Neuron (in vitro differentiated cells): ENCODE measurements at regions not wholly inside any gene's neighbourhood (a gene's known extent, or its start where the extent isn't known, plus 50 kb on each side); places are given as distances from the start of the nearest gene placed in this dataset.

Source experiments
- H2AFZ ChIP-seq: one replicate; pipeline ENCODE4 v1.6.1; 2013; ENCODE audit warnings: low read depth, mild to moderate bottlenecking, inconsistent platforms, low read length, moderate library complexity
- H3K27me3 ChIP-seq: one replicate; pipeline ENCODE4 v1.6.1; 2013; ENCODE audit warnings: low read length; ENCODE audit not compliant: insufficient read depth
- H3K36me3 ChIP-seq: one replicate; pipeline ENCODE4 v1.6.1; 2013; ENCODE audit warnings: low read length; ENCODE audit not compliant: insufficient read depth
- H3K4me1 ChIP-seq: one replicate; pipeline ENCODE4 v1.6.1; 2013; ENCODE audit warnings: low read length; ENCODE audit not compliant: insufficient read depth
- H3K4me3 ChIP-seq: 2 replicates; pipeline ENCODE4 v1.5.1; 2013; ENCODE audit warnings: mild to moderate bottlenecking, low read length, moderate library complexity
- H3K9me3 ChIP-seq: one replicate; pipeline ENCODE4 v1.6.1; 2013; ENCODE audit warnings: low read length

GRCh38 chr9:81741103-81741502 lies 51.8 kb upstream of the TLE1 start:
- H3K4me1 ChIP-seq = no peaks in the 10 kb centered on the region

GRCh38 chr9:81748091-81748490 lies 58.7 kb upstream of the TLE1 start:
- H3K9me3 ChIP-seq = no peaks in the 10 kb centered on the region
- no peaks in the 10 kb centered on the region for H3K36me3 ChIP-seq
- H3K27me3 ChIP-seq = no peaks in the 10 kb centered on the region
- H3K4me3 ChIP-seq = no peak overlapping the region
- no peak overlapping the region for H2AFZ ChIP-seq
- H3K4me1 ChIP-seq = no peaks in the 10 kb centered on the region

More at GRCh38 chr9:81741103-81741502, 51.8 kb upstream of the TLE1 start:
- Histone ChIP-seq H3K36me3 (no peaks in the 10 kb centered on the region), H3K27me3 (no peaks in the 10 kb centered on the region), H3K9me3 (no peaks in the 10 kb centered on the region), H2AFZ (no peak overlapping the region), H3K4me3 (no peak overlapping the region)

GRCh38 chr9:81753436-81753835 lies 64.1 kb upstream of the TLE1 start:
- Histone ChIP-seq H3K36me3 (no peaks in the 10 kb centered on the region), H3K27me3 (peaks cover 4% of the 10 kb centered on the region), H3K4me1 (peaks cover 2% of the 10 kb centered on the region), H3K4me3 (no peak overlapping the region), H3K9me3 (no peaks in the 10 kb centered on the region), H2AFZ (no peak overlapping the region)

- peaks cover 4% of the 10 kb centered on the region for H3K27me3 ChIP-seq
- H2AFZ ChIP-seq = no peak overlapping the region
- H3K4me3 ChIP-seq = no peak overlapping the region
- H3K9me3 ChIP-seq = no peaks in the 10 kb centered on the region
- peaks cover 2% of the 10 kb centered on the region for H3K4me1 ChIP-seq
- no peaks in the 10 kb centered on the region for H3K36me3 ChIP-seq
These were observed 64.9 kb upstream of the TLE1 start for GRCh38 chr9:81754245-81754644.

- Histone ChIP-seq H3K4me3 (no peak overlapping the region), H3K9me3 (no peaks in the 10 kb centered on the region), H3K27me3 (peaks cover 4% of the 10 kb centered on the region), H3K36me3 (no peaks in the 10 kb centered on the region), H2AFZ (no peak overlapping the region), H3K4me1 (peaks cover 2% of the 10 kb centered on the region)
These were observed 66.4 kb upstream of the TLE1 start for GRCh38 chr9:81755721-81756120.

- peaks cover 4% of the 10 kb centered on the region for H3K27me3 ChIP-seq
- H3K4me1 ChIP-seq = peaks cover 2% of the 10 kb centered on the region
- H3K4me3 ChIP-seq = no peak overlapping the region
- no peaks in the 10 kb centered on the region for H3K9me3 ChIP-seq
- no peaks in the 10 kb centered on the region for H3K36me3 ChIP-seq
- H2AFZ ChIP-seq = no peak overlapping the region
These were observed 67.2 kb upstream of the TLE1 start for GRCh38 chr9:81756561-81756960.

- no peaks in the 10 kb centered on the region for H3K36me3 ChIP-seq
- H2AFZ ChIP-seq = no peak overlapping the region
- H3K4me3 ChIP-seq = no peak overlapping the region
- no peaks in the 10 kb centered on the region for H3K9me3 ChIP-seq
- H3K4me1 ChIP-seq = peaks cover 2% of the 10 kb centered on the region
- H3K27me3 ChIP-seq = peaks cover 4% of the 10 kb centered on the region
These were observed 68.9 kb upstream of the TLE1 start for GRCh38 chr9:81758123-81758797.

- H3K36me3 ChIP-seq = no peaks in the 10 kb centered on the region
- H2AFZ ChIP-seq = no peak overlapping the region
- peaks cover 2% of the 10 kb centered on the region for H3K4me1 ChIP-seq
- H3K4me3 ChIP-seq = no peak overlapping the region
- H3K27me3 ChIP-seq = peaks cover 4% of the 10 kb centered on the region
- no peaks in the 10 kb centered on the region for H3K9me3 ChIP-seq
These were observed 70.4 kb upstream of the TLE1 start for GRCh38 chr9:81759680-81760215.

GRCh38 chr9:81767921-81768320 lies 78.6 kb upstream of the TLE1 start:
- H2AFZ ChIP-seq = no peak overlapping the region
- H3K4me3 ChIP-seq = no peak overlapping the region
- no peaks in the 10 kb centered on the region for H3K9me3 ChIP-seq
- H3K36me3 ChIP-seq = no peaks in the 10 kb centered on the region
- no peaks in the 10 kb centered on the region for H3K4me1 ChIP-seq
- H3K27me3 ChIP-seq = no peaks in the 10 kb centered on the region

GRCh38 chr9:81771571-81771970 lies 82.2 kb upstream of the TLE1 start:
- H3K4me3 ChIP-seq = no peak overlapping the region
- no peaks in the 10 kb centered on the region for H3K27me3 ChIP-seq
- H3K36me3 ChIP-seq = no peaks in the 10 kb centered on the region
- no peaks in the 10 kb centered on the region for H3K4me1 ChIP-seq
- no peaks in the 10 kb centered on the region for H3K9me3 ChIP-seq
- no peak overlapping the region for H2AFZ ChIP-seq

- Histone ChIP-seq H3K9me3 (no peaks in the 10 kb centered on the region), H3K4me3 (no peak overlapping the region), H3K4me1 (no peaks in the 10 kb centered on the region)
These were observed 82.8 kb upstream of the TLE1 start for GRCh38 chr9:81772144-81772543.

GRCh38 chr9:81776390-81776789 lies 87.0 kb upstream of the TLE1 start:
- Histone ChIP-seq H3K4me1 (no peaks in the 10 kb centered on the region), H3K9me3 (no peaks in the 10 kb centered on the region), H3K36me3 (no peaks in the 10 kb centered on the region), H2AFZ (no peak overlapping the region), H3K27me3 (no peaks in the 10 kb centered on the region), H3K4me3 (no peak overlapping the region)

More at GRCh38 chr9:81772144-81772543, 82.8 kb upstream of the TLE1 start:
- Histone ChIP-seq H3K27me3 (no peaks in the 10 kb centered on the region), H3K36me3 (no peaks in the 10 kb centered on the region), H2AFZ (no peak overlapping the region)

- Histone ChIP-seq H3K36me3 (no peaks in the 10 kb centered on the region), H3K4me3 (no peak overlapping the region), H2AFZ (no peak overlapping the region)
These were observed 87.5 kb upstream of the TLE1 start for GRCh38 chr9:81776834-81777233.

GRCh38 chr9:81777482-81777881 lies 88.1 kb upstream of the TLE1 start:
- no peaks in the 10 kb centered on the region for H3K27me3 ChIP-seq
- H3K9me3 ChIP-seq = no peaks in the 10 kb centered on the region
- no peak overlapping the region for H2AFZ ChIP-seq
- no peaks in the 10 kb centered on the region for H3K36me3 ChIP-seq
- H3K4me3 ChIP-seq = no peak overlapping the region
- no peaks in the 10 kb centered on the region for H3K4me1 ChIP-seq

More at GRCh38 chr9:81776834-81777233, 87.5 kb upstream of the TLE1 start:
- Histone ChIP-seq H3K4me1 (no peaks in the 10 kb centered on the region), H3K27me3 (no peaks in the 10 kb centered on the region), H3K9me3 (no peaks in the 10 kb centered on the region)
